ENCODE measurements at regions not wholly inside any gene's neighbourhood (a gene's known extent, or its start where the extent isn't known, plus 50 kb on each side); places are given as distances from the start of the nearest gene placed in this dataset.
A peak's percentile ranks its signal among the peaks of the same experiment; 100 is the strongest.
"Not testable (repeated sequence)": the region's sequence is repeated elsewhere in the genome, so short reads cannot be mapped to it uniquely, and the experiment has no call there.

GRCh38 chr1:101370488-101370887, 133.7 kb downstream of the S1PR1 start:
- no peak for DNase-seq (ENCODE audit: low read depth)

GRCh38 chr1:101371259-101371658, 134.4 kb downstream of the S1PR1 start:
- DNase-seq (ENCODE audit: low read depth), result peak; percentile 44

- DNase-seq (ENCODE audit: low read depth), result no peak
These were observed 136.8 kb downstream of the S1PR1 start for GRCh38 chr1:101373570-101373969.

GRCh38 chr1:101375448-101375847, 138.6 kb downstream of the S1PR1 start:
- DNase-seq (ENCODE audit: low read depth), result not testable (repeated sequence)

- no peak for DNase-seq (ENCODE audit: low read depth)
These were observed 139.6 kb downstream of the S1PR1 start for GRCh38 chr1:101376121-101377083.

- no peak for DNase-seq (ENCODE audit: low read depth)
These were observed 140.4 kb downstream of the S1PR1 start for GRCh38 chr1:101377084-101377835.

GRCh38 chr1:101379037-101379436, 142.2 kb downstream of the S1PR1 start:
- DNase-seq (ENCODE audit: low read depth), result no peak

- no peak for DNase-seq (ENCODE audit: low read depth)
These were observed 143.1 kb downstream of the S1PR1 start for GRCh38 chr1:101379950-101380349.

GRCh38 chr1:101382135-101382534, 145.3 kb downstream of the S1PR1 start:
- no peak for DNase-seq (ENCODE audit: low read depth)

GRCh38 chr1:101388904-101389546, 152.2 kb downstream of the S1PR1 start:
- DNase-seq (ENCODE audit: low read depth), result no peak

- no peak for DNase-seq (ENCODE audit: low read depth)
These were observed 152.7 kb downstream of the S1PR1 start for GRCh38 chr1:101389547-101389929.

GRCh38 chr1:101392552-101392951, 155.7 kb downstream of the S1PR1 start:
- DNase-seq (ENCODE audit: low read depth), result no peak

GRCh38 chr1:101394041-101394440, 157.2 kb downstream of the S1PR1 start:
- DNase-seq (ENCODE audit: low read depth), result no peak

GRCh38 chr1:101399222-101399621, 162.4 kb downstream of the S1PR1 start:
- no peak for DNase-seq (ENCODE audit: low read depth)

GRCh38 chr1:101406271-101406670, 169.5 kb downstream of the S1PR1 start:
- no peak for DNase-seq (ENCODE audit: low read depth)

- DNase-seq (ENCODE audit: low read depth), result no peak
These were observed 169.9 kb downstream of the S1PR1 start for GRCh38 chr1:101406681-101407080.

GRCh38 chr1:101407505-101408211, 170.8 kb downstream of the S1PR1 start:
- no peak for DNase-seq (ENCODE audit: low read depth)

GRCh38 chr1:101408212-101409042, 171.6 kb downstream of the S1PR1 start:
- DNase-seq (ENCODE audit: low read depth), result no peak

GRCh38 chr1:101409102-101409501, 172.3 kb downstream of the S1PR1 start:
- no peak for DNase-seq (ENCODE audit: low read depth)

- no peak for DNase-seq (ENCODE audit: low read depth)
These were observed 173.4 kb downstream of the S1PR1 start for GRCh38 chr1:101410048-101410878.
